ENCODE measurements at regions not wholly inside any gene's neighbourhood (a gene's known extent, or its start where the extent isn't known, plus 50 kb on each side); places are given as distances from the start of the nearest gene placed in this dataset.
A peak's percentile ranks its signal among the peaks of the same experiment; 100 is the strongest.

- no peaks in the 10 kb centered on the region for H3K4me1 Mint-ChIP-seq (ENCODE audit: low read depth)
These were observed 136.6 kb downstream of the PIK3R1 start for GRCh38 chr5:68352166-68352565.

GRCh38 chr5:68353605-68354004, 138.0 kb downstream of the PIK3R1 start:
- CTCF ChIA-PET: no interaction called here
- no peaks in the 10 kb centered on the region for H3K27me3 Mint-ChIP-seq (ENCODE audit: low read depth)
- intact Hi-C loops (cut with micrococcal nuclease): no loop called here

More at GRCh38 chr5:68352166-68352565, 136.6 kb downstream of the PIK3R1 start:
- DNase-seq: no peak
- CTCF ChIA-PET: no interaction called here
- Mint-ChIP-seq H3K27me3 (ENCODE audit: low read depth) (no peaks in the 10 kb centered on the region), H3K36me3 (ENCODE audit: low read depth) (no peaks in the 10 kb centered on the region), H3K4me3 (no peak overlapping the region), H3K27ac (no peak overlapping the region), H3K9me3 (peaks cover 2% of the 10 kb centered on the region)
- intact Hi-C loops (cut with micrococcal nuclease): no loop called here

GRCh38 chr5:68354315-68354714, 138.8 kb downstream of the PIK3R1 start:
- Mint-ChIP-seq H3K4me1 (ENCODE audit: low read depth) (no peaks in the 10 kb centered on the region), H3K27me3 (ENCODE audit: low read depth) (no peaks in the 10 kb centered on the region), H3K27ac (no peak overlapping the region), H3K9me3 (no peaks in the 10 kb centered on the region), H3K4me3 (no peak overlapping the region), H3K36me3 (ENCODE audit: low read depth) (no peaks in the 10 kb centered on the region)
- intact Hi-C loops (cut with micrococcal nuclease): no loop called here
- no peak for DNase-seq
- CTCF ChIA-PET: no interaction called here

More at GRCh38 chr5:68353605-68354004, 138.0 kb downstream of the PIK3R1 start:
- Mint-ChIP-seq H3K27ac (no peak overlapping the region), H3K4me1 (ENCODE audit: low read depth) (no peaks in the 10 kb centered on the region), H3K9me3 (no peaks in the 10 kb centered on the region), H3K36me3 (ENCODE audit: low read depth) (no peaks in the 10 kb centered on the region), H3K4me3 (no peak overlapping the region)
- DNase-seq: no peak

- H3K4me3 Mint-ChIP-seq: no peak overlapping the region
- no peak for DNase-seq
- no peaks in the 10 kb centered on the region for H3K27me3 Mint-ChIP-seq (ENCODE audit: low read depth)
- no peaks in the 10 kb centered on the region for H3K4me1 Mint-ChIP-seq (ENCODE audit: low read depth)
- intact Hi-C loops (cut with micrococcal nuclease): no loop called here
- CTCF ChIA-PET: no interaction called here
- no peaks in the 10 kb centered on the region for H3K36me3 Mint-ChIP-seq (ENCODE audit: low read depth)
- no peaks in the 10 kb centered on the region for H3K9me3 Mint-ChIP-seq
- no peak overlapping the region for H3K27ac Mint-ChIP-seq
These were observed 140.7 kb downstream of the PIK3R1 start for GRCh38 chr5:68356216-68356615.

GRCh38 chr5:68356623-68357022, 141.1 kb downstream of the PIK3R1 start:
- CTCF ChIA-PET: no interaction called here
- DNase-seq: no peak
- H3K4me3 Mint-ChIP-seq: no peak overlapping the region
- H3K9me3 Mint-ChIP-seq: no peaks in the 10 kb centered on the region
- intact Hi-C loops (cut with micrococcal nuclease): no loop called here
- no peaks in the 10 kb centered on the region for H3K36me3 Mint-ChIP-seq (ENCODE audit: low read depth)
- H3K27ac Mint-ChIP-seq: no peak overlapping the region
- H3K4me1 Mint-ChIP-seq (ENCODE audit: low read depth): no peaks in the 10 kb centered on the region
- H3K27me3 Mint-ChIP-seq (ENCODE audit: low read depth): no peaks in the 10 kb centered on the region

- Mint-ChIP-seq H3K27ac (no peak overlapping the region), H3K4me3 (no peak overlapping the region), H3K4me1 (ENCODE audit: low read depth) (peaks cover 1% of the 10 kb centered on the region), H3K27me3 (ENCODE audit: low read depth) (no peaks in the 10 kb centered on the region), H3K36me3 (ENCODE audit: low read depth) (no peaks in the 10 kb centered on the region), H3K9me3 (no peaks in the 10 kb centered on the region)
- CTCF ChIA-PET: interaction anchor here (0.8 to 1.1 kb wide), 3 partner anchors 12 to 734 kb away, joined by 3 read pairs; no protein-coding TSS in a partner anchor
- no peak for DNase-seq
- intact Hi-C loops (cut with micrococcal nuclease): no loop called here
These were observed 144.1 kb downstream of the PIK3R1 start for GRCh38 chr5:68359699-68360098.

- intact Hi-C loops (cut with micrococcal nuclease): no loop called here
- peaks cover 12% of the 10 kb centered on the region for H3K4me1 Mint-ChIP-seq (ENCODE audit: low read depth)
- H3K36me3 Mint-ChIP-seq (ENCODE audit: low read depth): no peaks in the 10 kb centered on the region
- no peak overlapping the region for H3K27ac Mint-ChIP-seq
- DNase-seq: no peak
- H3K27me3 Mint-ChIP-seq (ENCODE audit: low read depth): no peaks in the 10 kb centered on the region
- CTCF ChIA-PET: no interaction called here
- H3K9me3 Mint-ChIP-seq: no peaks in the 10 kb centered on the region
- H3K4me3 Mint-ChIP-seq: no peak overlapping the region
These were observed 146.8 kb downstream of the PIK3R1 start for GRCh38 chr5:68362331-68362730.

GRCh38 chr5:68365889-68366288, 150.3 kb downstream of the PIK3R1 start:
- DNase-seq: no peak
- Mint-ChIP-seq H3K36me3 (ENCODE audit: low read depth) (no peaks in the 10 kb centered on the region), H3K27me3 (ENCODE audit: low read depth) (no peaks in the 10 kb centered on the region), H3K4me1 (ENCODE audit: low read depth) (peaks cover 36% of the 10 kb centered on the region), H3K27ac (no peak overlapping the region), H3K4me3 (no peak overlapping the region), H3K9me3 (no peaks in the 10 kb centered on the region)
- intact Hi-C loops (cut with micrococcal nuclease): no loop called here
- CTCF ChIA-PET: no interaction called here

GRCh38 chr5:68367287-68367686, 151.7 kb downstream of the PIK3R1 start:
- peaks cover 36% of the 10 kb centered on the region for H3K4me1 Mint-ChIP-seq (ENCODE audit: low read depth)
- intact Hi-C loops (cut with micrococcal nuclease): no loop called here
- no peak for DNase-seq
- no peak overlapping the region for H3K27ac Mint-ChIP-seq
- no peaks in the 10 kb centered on the region for H3K27me3 Mint-ChIP-seq (ENCODE audit: low read depth)
- no peaks in the 10 kb centered on the region for H3K36me3 Mint-ChIP-seq (ENCODE audit: low read depth)
- CTCF ChIA-PET: no interaction called here
- no peak overlapping the region for H3K4me3 Mint-ChIP-seq
- H3K9me3 Mint-ChIP-seq: no peaks in the 10 kb centered on the region

- Mint-ChIP-seq H3K9me3 (no peaks in the 10 kb centered on the region), H3K4me1 (ENCODE audit: low read depth) (peaks cover 36% of the 10 kb centered on the region), H3K27ac (no peak overlapping the region), H3K27me3 (ENCODE audit: low read depth) (no peaks in the 10 kb centered on the region), H3K4me3 (no peak overlapping the region), H3K36me3 (ENCODE audit: low read depth) (no peaks in the 10 kb centered on the region)
- DNase-seq: no peak
- intact Hi-C loops (cut with micrococcal nuclease): loop anchor here (2.0 kb wide), 1 partner anchor 23 kb away; no protein-coding TSS in a partner anchor
- CTCF ChIA-PET: no interaction called here
These were observed 152.2 kb downstream of the PIK3R1 start for GRCh38 chr5:68367717-68368116.

GRCh38 chr5:68368311-68369022, 152.9 kb downstream of the PIK3R1 start:
- Mint-ChIP-seq H3K4me1 (ENCODE audit: low read depth) (peaks cover 36% of the 10 kb centered on the region), H3K27ac (no peak overlapping the region), H3K36me3 (ENCODE audit: low read depth) (no peaks in the 10 kb centered on the region), H3K9me3 (no peaks in the 10 kb centered on the region), H3K27me3 (ENCODE audit: low read depth) (no peaks in the 10 kb centered on the region), H3K4me3 (no peak overlapping the region)
- CTCF ChIA-PET: no interaction called here
- no peak for DNase-seq
- intact Hi-C loops (cut with micrococcal nuclease): loop anchor here (1.0 to 2.0 kb wide), 3 partner anchors 24 to 66 kb away; no protein-coding TSS in a partner anchor

- DNase-seq: no peak
- Mint-ChIP-seq H3K27ac (no peak overlapping the region), H3K9me3 (no peaks in the 10 kb centered on the region), H3K36me3 (ENCODE audit: low read depth) (no peaks in the 10 kb centered on the region), H3K4me1 (ENCODE audit: low read depth) (peaks cover 36% of the 10 kb centered on the region), H3K27me3 (ENCODE audit: low read depth) (no peaks in the 10 kb centered on the region), H3K4me3 (no peak overlapping the region)
- CTCF ChIA-PET: no interaction called here
- intact Hi-C loops (cut with micrococcal nuclease): loop anchor here (1.0 to 2.0 kb wide), 3 partner anchors 24 to 65 kb away; no protein-coding TSS in a partner anchor
These were observed 153.4 kb downstream of the PIK3R1 start for GRCh38 chr5:68369023-68369359.

GRCh38 chr5:68369457-68370125, 154.0 kb downstream of the PIK3R1 start:
- peaks cover 36% of the 10 kb centered on the region for H3K4me1 Mint-ChIP-seq (ENCODE audit: low read depth)
- H3K27ac Mint-ChIP-seq: peak overlapping the region; percentile 19
- no peak overlapping the region for H3K4me3 Mint-ChIP-seq
- intact Hi-C loops (cut with micrococcal nuclease): loop anchor here (1.0 to 2.0 kb wide), 3 partner anchors 25 to 65 kb away; no protein-coding TSS in a partner anchor
- no peaks in the 10 kb centered on the region for H3K27me3 Mint-ChIP-seq (ENCODE audit: low read depth)
- CTCF ChIA-PET: interaction anchor here (0.5 to 0.9 kb wide), 2 partner anchors 9 to 1123 kb away, joined by 3 to 5 read pairs; no protein-coding TSS in a partner anchor
- no peaks in the 10 kb centered on the region for H3K36me3 Mint-ChIP-seq (ENCODE audit: low read depth)
- no peaks in the 10 kb centered on the region for H3K9me3 Mint-ChIP-seq
- peak; percentile 73 for DNase-seq

Measured in activated naive CD4-positive, alpha-beta T cell treated with anti-CD3 and anti-CD28 coated beads for 36 hours (primary cell).